ENCODE measurements at regions not wholly inside any gene's neighbourhood (a gene's known extent, or its start where the extent isn't known, plus 50 kb on each side); places are given as distances from the start of the nearest gene placed in this dataset.

GRCh38 chrX:110938977-110939732, 143.5 kb upstream of the CHRDL1 start:
- H3K27me3 ChIP-seq (replicated peaks in 1 of 2; ENCODE audit: control insufficient read depth in 2 of 2, insufficient read depth in 2 of 2, low read length in 1 of 2) = no peaks in the 10 kb centered on the region
- H3K9ac ChIP-seq (ENCODE audit: control insufficient read depth, insufficient read depth, low read length) = no peak overlapping the region
- TF ChIP-seq KLF5 (IDR thresholded peaks at IDR 0.05; ENCODE audit: partially characterized antibody) (no peak), NFYA (IDR thresholded peaks at IDR 0.05; ENCODE audit: borderline replicate concordance, low read depth, low read length) (no peak), POU2F2 (IDR thresholded peaks at IDR 0.05; ENCODE audit: borderline replicate concordance, low read depth, low read length) (no peak), ZNF687 (IDR thresholded peaks at IDR 0.05) (no peak)
- intact Hi-C loops (cut with micrococcal nuclease; ENCODE audit: unreplicated experiment) = no loop called here
- no peaks in the 10 kb centered on the region for H3K9me3 ChIP-seq (replicated peaks; ENCODE audit: control insufficient read depth, insufficient read depth, low read length)
- FAIRE-seq (no peak), ATAC-seq (no peak), DNase-seq (ENCODE audit: low read depth, low spot score) (no peak)
- no peaks in the 10 kb centered on the region for H3K36me3 ChIP-seq (ENCODE audit: control insufficient read depth in 2 of 2, insufficient read depth in 2 of 2, low read length in 1 of 2)
- no peaks in the 10 kb centered on the region for H3K79me2 ChIP-seq (ENCODE audit: control insufficient read depth, insufficient read depth, low read length)
- no TSS peak for BruUV-seq (replicated peaks)
- ChIA-PET CTCF (no interaction called here), RAD21 (ENCODE audit: unreplicated experiment) (no interaction called here), POLR2A (no interaction called here), SMC1A (ENCODE audit: uncharacterized antibody, unreplicated experiment) (no interaction called here)
- no peak overlapping the region for H3K4me3 ChIP-seq
- H3K27ac ChIP-seq (ENCODE audit: control insufficient read depth, insufficient read depth) = no peak overlapping the region
- H2AFZ ChIP-seq (ENCODE audit: control insufficient read depth, low read depth, low read length) = no peak overlapping the region
- no peaks in the 10 kb centered on the region for H3K4me1 ChIP-seq (ENCODE audit: control insufficient read depth, insufficient read depth, low read length)
- H4K20me1 ChIP-seq (ENCODE audit: control insufficient read depth, insufficient read depth) = no peaks in the 10 kb centered on the region
- H3K4me2 ChIP-seq (ENCODE audit: control insufficient read depth, insufficient read depth) = no peak overlapping the region
- in situ Hi-C loops (cut with MboI) = no loop called here
- 12% methylated on average over 3 of the region's 3 CpGs for WGBS (ENCODE audit: insufficient coverage, insufficient replicate concordance, low lambda C conversion rate, missing lambda C conversion rate)
